Subcutaneous abdominal adipose tissue (tissue), 5 donors: ENCODE measurements at regions not wholly inside any gene's neighbourhood (a gene's known extent, or its start where the extent isn't known, plus 50 kb on each side); places are given as distances from the start of the nearest gene placed in this dataset.

Experiments used
- H3K27ac ChIP-seq: one replicate; pipeline ENCODE4 v1.7.0; 2013; ENCODE audit warnings: low read depth, mild to moderate bottlenecking, inconsistent platforms, low read length, moderate library complexity
- H3K27me3 ChIP-seq, 5 donors: one replicate each; pipeline ENCODE4 v1.7.0; 2013; ENCODE audit warnings: low read length in 5 of 5, inconsistent platforms in 1 of 5; ENCODE audit not compliant: control insufficient read depth in 5 of 5, insufficient read depth in 4 of 5
- H3K36me3 ChIP-seq, 5 donors: one replicate each; pipeline ENCODE4 v1.7.0; 2013; ENCODE audit warnings: low read length in 5 of 5; ENCODE audit not compliant: control insufficient read depth in 5 of 5, insufficient read depth in 5 of 5
- H3K4me1 ChIP-seq, 5 donors: one replicate each; pipeline ENCODE4 v1.7.0; 2013; ENCODE audit warnings: low read length in 5 of 5, mild to moderate bottlenecking in 3 of 5, moderate library complexity in 1 of 5; ENCODE audit not compliant: control insufficient read depth in 5 of 5, insufficient read depth in 5 of 5
- H3K4me3 ChIP-seq, 5 donors: one replicate each; pipeline ENCODE4 v1.7.0; 2013; ENCODE audit warnings: low read length in 5 of 5, low read depth in 1 of 5
- H3K9ac ChIP-seq, 5 donors: one replicate each; pipeline ENCODE4 v1.7.0; 2013; ENCODE audit warnings: low read length in 5 of 5, mild to moderate bottlenecking in 4 of 5, moderate library complexity in 3 of 5
- H3K9me3 ChIP-seq, 5 donors: one replicate each; pipeline ENCODE4 v1.7.0; 2013; ENCODE audit warnings: low read length in 5 of 5; ENCODE audit not compliant: control insufficient read depth in 5 of 5
- donor health status: healthy.
- donor health status: healthy.
- donor health status: healthy.
- donor health status: healthy.
- donor health status: healthy.

DNA sequence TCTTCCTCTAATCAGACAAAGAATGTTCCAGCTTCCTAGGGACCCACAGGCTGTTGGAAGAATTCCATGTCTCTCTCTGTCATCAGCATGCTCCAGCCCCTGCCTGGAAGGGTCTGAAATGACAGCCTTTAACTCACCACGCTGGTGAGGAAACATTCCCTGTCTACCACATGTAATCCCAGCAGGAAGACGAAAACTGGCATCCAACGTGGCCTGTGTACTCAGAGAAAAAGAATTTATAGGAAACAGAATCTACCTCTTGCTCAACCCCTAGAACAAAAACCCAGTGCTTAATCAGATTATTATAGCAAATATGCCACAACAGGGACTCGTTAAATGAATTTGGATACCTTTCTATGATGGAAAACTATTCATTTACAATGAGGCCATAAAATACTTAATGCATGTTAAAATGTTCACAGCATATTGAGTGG lies 147.3 kb upstream of the FOXF1 start:
- H3K27ac ChIP-seq, result no peak overlapping the region

DNA sequence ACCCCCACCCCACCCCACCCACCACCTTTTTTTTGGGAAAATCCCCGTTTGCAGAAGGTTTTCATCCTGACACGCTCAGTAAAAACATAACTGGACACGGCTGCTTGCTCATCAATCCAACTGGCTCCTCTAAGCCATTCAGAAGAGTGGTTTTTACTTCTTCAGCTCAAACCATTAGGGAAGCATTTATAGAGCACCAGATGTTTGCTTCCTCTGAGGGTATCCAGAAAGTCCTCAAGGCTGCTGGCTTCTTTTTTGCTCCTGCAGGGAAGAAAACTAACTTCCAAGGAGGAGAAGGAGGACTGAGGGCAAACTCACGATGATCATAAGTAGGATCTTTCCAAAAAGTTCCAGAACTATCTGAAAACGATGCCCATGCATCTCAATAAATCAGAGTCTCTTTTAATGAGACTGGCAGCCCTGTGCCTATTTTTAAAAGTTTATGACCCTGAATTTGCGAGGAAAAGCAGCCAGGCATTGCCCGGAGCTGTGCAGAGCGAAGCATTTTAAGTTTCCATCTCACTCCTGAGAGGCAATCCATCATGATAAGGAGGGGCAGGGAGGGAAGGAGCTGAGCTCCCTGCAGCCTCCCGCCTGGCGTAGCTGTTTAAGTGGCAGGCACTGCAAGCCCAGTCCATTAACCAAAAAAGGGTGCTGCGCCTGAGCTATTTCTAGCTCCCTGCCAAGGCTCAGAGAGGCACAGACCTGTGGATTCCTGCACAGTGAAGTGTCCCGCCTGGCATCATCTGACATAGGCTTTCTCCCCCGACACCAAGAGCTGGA lies 146.3 kb upstream of the FOXF1 start:
- H3K4me3 ChIP-seq, result no peak overlapping the region
- no peaks in the 10 kb centered on the region for H3K36me3 ChIP-seq
- H3K27me3 ChIP-seq, result peaks cover 22 to 42% (median 29%) of the 10 kb centered on the region in 5 donors
- H3K9ac ChIP-seq, result no peak overlapping the region
- H3K4me1 ChIP-seq, result no peaks in the 10 kb centered on the region
- no peak overlapping the region for H3K27ac ChIP-seq
- no peaks in the 10 kb centered on the region for H3K9me3 ChIP-seq

More for the DNA sequence above, 147.3 kb upstream of the FOXF1 start:
- Histone ChIP-seq H3K9ac (no peak overlapping the region), H3K27me3 (peaks cover 17 to 45% (median 33%) of the 10 kb centered on the region in 5 donors), H3K4me1 (no peaks in the 10 kb centered on the region), H3K4me3 (no peak overlapping the region), H3K9me3 (peaks cover 0 to 1% (median 0%) of the 10 kb centered on the region in 5 donors), H3K36me3 (no peaks in the 10 kb centered on the region)

DNA sequence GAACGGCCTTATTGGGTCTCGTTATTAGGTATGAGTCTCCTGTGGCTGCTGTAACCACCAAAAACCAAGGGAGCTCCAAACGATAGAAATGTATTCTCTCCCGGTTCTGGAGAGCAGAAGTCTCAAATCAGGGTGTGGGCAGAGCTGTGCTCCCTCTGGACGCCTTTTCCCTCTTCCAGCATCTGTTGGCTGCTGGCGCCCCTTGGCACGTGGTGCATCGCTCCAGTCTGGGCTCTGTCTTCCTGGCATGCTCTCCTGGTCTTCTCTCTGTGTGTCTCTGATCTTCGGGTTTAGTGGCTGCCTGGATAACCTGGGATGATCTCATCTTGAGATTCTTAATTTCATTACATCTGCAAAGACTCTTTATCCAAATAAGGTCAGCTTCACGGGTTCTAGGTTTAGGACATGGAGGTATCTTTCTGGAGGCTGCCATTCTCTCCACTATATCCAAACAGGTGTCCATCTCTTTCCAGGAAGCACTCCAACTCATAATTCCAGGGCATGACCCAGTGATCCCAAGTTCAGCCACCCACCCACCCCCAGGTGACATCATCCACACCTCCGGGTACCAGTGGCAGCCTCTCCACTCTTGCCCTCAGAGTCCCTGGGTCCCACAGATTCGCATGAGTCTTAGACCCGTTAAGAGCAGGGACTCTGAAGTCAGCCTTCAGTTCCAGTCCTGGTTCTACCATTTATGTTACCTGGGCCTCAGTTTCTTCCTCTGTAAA lies 145.5 kb upstream of the FOXF1 start:
- Histone ChIP-seq H3K27ac (no peak overlapping the region), H3K4me3 (no peak overlapping the region), H3K27me3 (peaks cover 18 to 38% (median 22%) of the 10 kb centered on the region in 5 donors), H3K9me3 (no peaks in the 10 kb centered on the region), H3K36me3 (no peaks in the 10 kb centered on the region), H3K9ac (no peak overlapping the region), H3K4me1 (no peaks in the 10 kb centered on the region)

DNA sequence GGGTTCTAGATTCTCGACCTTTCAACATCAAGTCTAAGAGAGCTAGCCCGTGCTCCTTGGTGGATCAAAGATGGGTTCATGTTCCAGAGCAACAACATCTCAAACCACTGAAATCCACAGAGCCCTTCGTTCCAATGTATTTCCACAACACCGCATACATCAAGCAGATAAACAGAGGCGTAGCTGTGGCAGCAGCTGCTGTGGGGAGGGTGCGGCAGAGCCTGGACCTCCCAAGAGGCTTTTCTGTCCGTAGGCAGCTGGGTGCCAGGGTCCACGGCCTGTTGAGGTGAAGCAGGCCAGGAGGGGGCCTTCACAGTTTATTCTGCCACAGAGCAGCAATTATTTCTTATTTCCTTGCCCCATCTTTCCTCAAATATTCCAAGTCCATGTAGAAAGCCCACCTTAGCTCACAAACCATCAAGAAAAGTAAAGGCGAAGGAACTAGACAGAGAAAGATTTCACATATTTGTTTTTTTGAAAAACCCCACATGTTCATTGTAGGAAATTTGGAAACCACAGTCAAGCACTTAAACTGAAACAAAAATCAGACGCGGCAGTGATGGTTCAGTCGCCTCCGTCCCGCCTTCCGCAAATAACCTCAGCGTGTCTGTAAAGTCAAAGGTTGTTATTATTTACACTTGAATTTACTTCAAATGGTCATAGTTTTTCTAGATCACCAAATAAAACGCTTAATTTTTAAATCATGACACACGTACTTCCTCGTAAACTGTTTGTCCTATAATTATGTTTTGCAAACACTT lies 144.6 kb upstream of the FOXF1 start:
- no peaks in the 10 kb centered on the region for H3K9me3 ChIP-seq
- H3K27me3 ChIP-seq, result peaks cover 18 to 33% (median 21%) of the 10 kb centered on the region in 5 donors
- no peak overlapping the region for H3K9ac ChIP-seq
- no peaks in the 10 kb centered on the region for H3K4me1 ChIP-seq
- H3K4me3 ChIP-seq, result no peak overlapping the region
- no peak overlapping the region for H3K27ac ChIP-seq
- no peaks in the 10 kb centered on the region for H3K36me3 ChIP-seq

DNA sequence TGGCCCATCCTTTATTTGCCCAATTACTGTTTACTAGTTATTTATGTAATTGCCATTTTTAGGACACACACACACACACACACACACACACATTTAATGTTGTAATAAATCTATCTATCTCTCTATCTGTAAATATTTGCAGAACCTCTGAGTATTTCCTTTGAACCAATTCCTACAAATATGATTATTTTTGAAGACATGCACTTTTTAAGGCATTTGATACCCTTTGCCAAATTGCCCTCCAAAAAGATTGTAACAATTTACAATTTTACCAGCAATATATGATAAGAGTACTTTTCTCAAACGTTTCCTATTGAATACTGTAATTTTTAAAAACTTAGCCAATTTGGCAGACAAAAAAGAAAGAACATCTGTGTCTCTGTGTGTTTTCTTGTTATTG lies 143.8 kb upstream of the FOXF1 start:
- no peak overlapping the region for H3K27ac ChIP-seq
- no peaks in the 10 kb centered on the region for H3K36me3 ChIP-seq
- H3K27me3 ChIP-seq, result peaks cover 18 to 33% (median 24%) of the 10 kb centered on the region in 5 donors
- H3K4me3 ChIP-seq, result no peak overlapping the region
- H3K9me3 ChIP-seq, result no peaks in the 10 kb centered on the region
- H3K4me1 ChIP-seq, result no peaks in the 10 kb centered on the region
- no peak overlapping the region for H3K9ac ChIP-seq

DNA sequence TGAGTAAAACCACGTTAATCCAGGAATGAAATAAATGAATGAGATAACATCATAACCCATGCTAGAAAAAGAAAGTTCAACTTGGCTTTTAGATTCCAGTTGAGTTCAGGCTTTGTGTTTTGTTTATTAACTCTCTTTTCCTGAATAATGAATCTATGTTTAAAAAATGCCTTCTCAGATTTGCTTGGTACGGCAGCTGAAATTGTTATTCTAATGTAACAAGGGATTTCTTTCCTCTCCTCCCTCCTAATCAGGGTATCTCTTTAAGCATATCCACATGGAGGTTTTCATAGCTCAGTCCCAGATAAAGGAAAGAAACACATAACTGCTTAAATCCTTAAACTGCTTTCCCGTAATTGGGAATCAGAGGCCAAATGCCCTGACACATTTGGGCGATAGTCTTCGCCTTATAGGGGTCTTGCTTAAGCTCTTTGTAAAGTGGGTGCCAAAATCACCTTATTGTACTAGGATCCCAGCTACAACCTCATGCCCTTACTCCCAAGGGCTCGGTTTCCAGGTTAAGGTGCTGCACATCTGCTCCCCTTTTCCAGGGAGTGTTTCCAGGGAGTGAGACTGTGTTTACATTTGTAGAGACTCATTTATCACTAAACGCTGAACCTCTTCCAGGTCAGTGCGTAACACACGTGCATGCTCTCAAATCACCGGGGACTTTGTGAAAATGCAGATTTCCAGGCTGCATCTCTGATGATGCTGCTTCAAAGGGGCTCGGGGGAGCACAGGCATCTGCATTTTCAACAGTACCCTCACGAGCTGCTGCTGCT lies 142.8 kb upstream of the FOXF1 start:
- Histone ChIP-seq H3K36me3 (no peaks in the 10 kb centered on the region), H3K27me3 (peaks cover 18 to 41% (median 30%) of the 10 kb centered on the region in 5 donors), H3K4me3 (no peak overlapping the region), H3K4me1 (no peaks in the 10 kb centered on the region), H3K9ac (no peak overlapping the region), H3K27ac (no peak overlapping the region), H3K9me3 (no peaks in the 10 kb centered on the region)

DNA sequence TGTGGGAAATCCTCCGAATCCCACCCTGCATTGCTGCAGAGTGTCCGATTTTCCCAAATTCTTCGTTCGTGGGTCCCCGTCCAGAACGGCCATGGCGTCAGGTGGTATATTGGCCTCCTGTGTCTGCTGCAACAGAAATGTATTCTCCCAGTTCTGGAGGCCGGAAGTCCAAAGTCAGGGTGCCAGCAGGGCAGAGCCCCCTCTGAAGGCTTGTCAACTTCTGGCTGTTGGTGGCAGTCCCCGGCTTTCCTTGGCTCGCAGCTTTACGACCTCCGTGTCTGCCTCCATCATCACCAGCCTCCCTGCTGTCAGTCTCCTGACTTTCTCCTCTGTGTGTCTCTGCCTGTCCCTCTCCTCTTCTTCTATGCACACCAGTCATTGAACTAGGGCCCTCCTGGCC lies 142.1 kb upstream of the FOXF1 start:
- Histone ChIP-seq H3K9me3 (peaks cover 0 to 4% (median 0%) of the 10 kb centered on the region in 5 donors), H3K27me3 (peaks cover 20 to 39% (median 35%) of the 10 kb centered on the region in 5 donors), H3K36me3 (no peaks in the 10 kb centered on the region), H3K4me3 (no peak overlapping the region), H3K9ac (no peak overlapping the region), H3K27ac (no peak overlapping the region), H3K4me1 (no peaks in the 10 kb centered on the region)

DNA sequence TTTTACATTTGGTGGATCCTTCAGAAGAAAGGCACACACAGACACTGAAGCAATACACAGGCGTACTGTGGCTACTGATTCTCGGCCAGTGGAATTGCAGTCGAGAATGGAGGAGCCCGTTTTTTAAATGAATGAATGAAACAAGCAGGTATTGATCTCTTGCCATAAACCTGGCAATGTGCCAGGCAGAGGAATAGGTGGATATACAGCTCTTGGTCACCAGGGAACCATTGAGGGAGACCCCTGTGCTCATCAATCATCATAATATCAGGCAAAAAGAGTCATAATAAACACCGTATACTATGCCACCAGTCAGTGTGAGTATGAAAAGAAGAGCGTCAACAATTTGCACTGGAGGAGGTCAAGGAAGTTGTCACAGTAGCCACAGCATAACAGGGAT lies 140.3 kb upstream of the FOXF1 start:
- Histone ChIP-seq H3K27ac (no peak overlapping the region), H3K27me3 (peaks cover 11 to 31% (median 24%) of the 10 kb centered on the region in 5 donors), H3K9ac (no peak overlapping the region), H3K36me3 (no peaks in the 10 kb centered on the region), H3K9me3 (peaks cover 5 to 22% (median 11%) of the 10 kb centered on the region in 5 donors), H3K4me3 (no peak overlapping the region), H3K4me1 (no peaks in the 10 kb centered on the region)

DNA sequence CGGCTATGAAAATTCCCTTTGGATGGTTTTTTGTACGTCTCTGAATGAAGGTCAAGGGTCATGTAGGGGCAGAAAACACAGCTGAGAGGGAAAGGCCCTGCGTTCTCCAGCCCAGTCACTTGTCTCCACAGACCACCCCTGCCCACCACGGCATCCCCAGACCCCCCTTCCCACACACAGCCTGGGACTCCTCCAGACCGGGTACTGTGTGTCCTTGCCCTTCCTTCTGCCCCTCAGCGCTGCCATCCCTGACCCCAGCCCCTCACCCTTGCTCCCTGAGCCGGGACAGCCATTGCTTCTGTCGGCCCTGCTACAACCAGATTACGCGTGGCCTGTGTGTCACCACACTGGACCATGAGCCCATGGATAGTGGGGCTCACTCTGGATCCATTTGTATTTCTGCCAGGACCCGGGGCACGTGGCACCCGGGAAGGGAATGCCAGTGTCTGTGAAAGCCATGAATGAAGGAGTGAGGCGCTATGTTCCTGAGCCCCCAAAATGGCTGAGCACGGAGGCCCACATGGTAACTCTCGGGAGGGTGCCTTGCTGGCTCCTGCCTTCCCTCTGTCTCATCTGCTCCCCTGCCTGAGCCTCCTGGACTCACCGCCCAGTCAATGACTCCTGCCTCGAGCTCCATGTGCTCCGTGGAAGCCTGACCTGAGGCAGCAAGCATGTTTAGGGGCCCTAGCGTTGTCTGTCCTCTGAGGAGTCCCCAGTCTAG lies 139.1 kb upstream of the FOXF1 start:
- peaks cover 5 to 23% (median 11%) of the 10 kb centered on the region in 5 donors for H3K9me3 ChIP-seq
- H3K4me1 ChIP-seq, result no peaks in the 10 kb centered on the region
- no peak overlapping the region for H3K4me3 ChIP-seq
- no peak overlapping the region for H3K27ac ChIP-seq
- peaks cover 10 to 31% (median 24%) of the 10 kb centered on the region in 5 donors for H3K27me3 ChIP-seq
- no peak overlapping the region for H3K9ac ChIP-seq
- H3K36me3 ChIP-seq, result no peaks in the 10 kb centered on the region
